Stimulated activated CD4-positive, alpha-beta T cell treated with anti-CD3 and anti-CD28 coated beads, TNF-alpha, amount 100 ng/mL, for 48 hours (primary cell): ENCODE measurements at regions not wholly inside any gene's neighbourhood (a gene's known extent, or its start where the extent isn't known, plus 50 kb on each side); places are given as distances from the start of the nearest gene placed in this dataset.

ENCODE experiments used
- DNase-seq, 3 donors: peaks; one replicate each; pipeline ENCODE4 v3.0.0-alpha.2; 2020; ENCODE audit warnings: low read depth in 3 of 3

DNA sequence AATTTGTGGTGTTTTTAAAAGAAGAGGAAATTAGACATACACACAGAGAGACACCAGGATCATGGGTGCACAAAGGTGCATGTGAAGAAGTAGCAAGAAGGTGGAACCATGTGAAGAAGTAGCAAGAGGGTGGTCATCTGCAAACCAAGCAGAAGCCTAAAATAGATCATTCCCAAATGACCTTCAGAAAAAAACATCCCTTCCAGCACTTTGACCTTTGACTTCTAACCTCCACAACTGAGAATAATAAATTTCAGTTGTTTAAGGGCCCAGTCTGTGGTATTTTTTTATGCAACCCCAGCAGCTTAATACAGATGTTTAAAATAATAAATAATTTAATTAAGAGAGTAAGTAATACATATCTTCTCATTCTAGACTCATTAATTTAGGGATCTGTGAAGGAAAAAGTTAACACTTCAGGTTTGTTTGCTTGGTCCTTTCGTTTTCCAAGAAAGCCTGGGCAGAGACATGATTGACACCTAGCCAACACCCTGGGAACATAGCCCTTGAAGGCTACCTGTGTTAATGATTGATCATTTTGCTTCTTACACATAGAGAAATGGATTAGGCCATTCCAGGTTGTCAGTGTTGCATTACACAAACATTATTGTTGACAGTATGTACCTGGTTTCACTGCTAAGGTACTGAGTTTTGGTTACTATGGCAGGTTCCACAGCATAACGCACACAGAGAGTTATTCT, 1331.2 kb upstream of the GBE1 start:
- no peak for DNase-seq

DNA sequence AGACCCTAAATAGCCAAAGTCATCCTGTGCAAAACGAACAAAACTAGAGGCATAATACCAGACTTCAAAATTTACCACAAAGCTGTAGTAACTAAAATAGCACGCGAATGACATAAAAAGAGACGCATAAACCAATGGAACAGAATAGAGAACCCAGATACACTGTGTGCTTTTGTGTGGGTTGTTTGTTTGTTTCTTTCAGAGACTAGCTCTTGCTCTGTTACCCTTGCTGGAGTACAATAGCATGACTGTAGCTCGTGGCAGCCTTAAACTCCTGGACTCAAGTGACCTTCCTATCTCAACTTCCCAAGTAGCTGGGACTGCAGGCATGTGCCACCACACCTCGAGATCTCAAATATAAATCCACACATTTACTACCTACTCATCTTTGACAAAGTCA, 1314.6 kb upstream of the GBE1 start:
- no peak for DNase-seq

DNA sequence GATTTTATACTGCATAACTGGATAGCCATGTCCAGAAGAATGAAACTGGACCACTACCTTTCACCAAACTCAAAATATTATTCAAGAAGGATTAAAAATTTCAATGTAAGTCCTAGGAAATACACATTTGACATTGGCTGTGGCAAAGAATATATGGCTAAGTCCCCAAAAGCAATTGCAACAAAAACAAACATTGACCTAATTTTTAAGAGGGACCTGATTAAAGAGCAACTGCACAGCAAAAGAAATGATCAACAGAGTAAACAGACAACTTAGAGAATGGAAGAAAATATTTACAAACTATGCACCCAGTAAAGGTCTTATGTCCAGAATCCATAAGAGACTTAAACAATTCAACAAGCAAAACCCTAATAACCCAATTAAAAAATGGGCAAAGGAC, 1313.0 kb upstream of the GBE1 start:
- no peak for DNase-seq

DNA sequence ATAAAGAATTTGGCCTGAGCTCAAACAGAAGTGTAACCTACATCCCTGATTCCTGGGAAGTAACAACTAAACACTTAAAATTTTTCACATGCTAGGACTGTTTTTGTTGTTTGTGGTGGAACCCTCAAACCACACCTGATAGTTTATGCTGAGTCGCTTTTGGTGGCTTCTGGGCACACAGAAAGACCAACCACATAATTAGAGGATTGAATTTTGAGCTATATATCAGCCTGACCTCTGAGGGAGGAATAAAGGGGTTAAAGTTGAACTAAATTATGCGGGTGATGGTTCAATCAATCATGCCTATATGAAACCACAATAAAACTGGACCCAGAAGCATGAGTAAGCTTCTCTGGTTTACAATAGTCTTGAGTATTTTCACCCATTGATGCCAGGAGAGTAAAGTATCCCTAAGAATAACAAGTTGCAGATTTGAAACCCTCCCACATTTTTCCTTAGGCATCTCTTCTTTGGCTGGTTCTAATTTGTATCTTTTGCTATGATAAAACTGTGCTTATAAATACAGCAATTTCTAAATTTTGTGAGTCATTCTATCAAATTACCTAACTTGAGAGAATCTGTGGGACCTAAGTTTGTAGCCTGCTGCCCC, 1304.5 kb upstream of the GBE1 start:
- no peak for DNase-seq

DNA sequence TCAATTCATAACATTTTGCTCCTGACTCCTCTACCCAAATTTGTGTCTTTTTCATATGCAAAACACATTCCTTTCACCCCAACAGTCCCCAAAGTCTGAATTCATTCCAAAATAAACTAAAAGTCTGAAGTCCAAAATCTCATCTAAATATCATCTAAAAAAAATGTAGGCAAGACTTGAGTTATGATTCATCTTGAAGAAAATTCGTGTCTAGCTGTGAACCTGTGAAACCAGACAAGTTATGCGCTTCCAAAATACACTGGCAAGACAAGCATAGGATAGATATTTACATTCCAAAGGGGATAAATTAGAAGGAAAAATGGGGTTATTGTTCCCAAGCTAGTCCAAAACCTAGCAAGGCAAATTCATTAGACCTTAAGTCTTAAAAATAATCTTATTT, 1302.0 kb upstream of the GBE1 start:
- DNase-seq: no peak

DNA sequence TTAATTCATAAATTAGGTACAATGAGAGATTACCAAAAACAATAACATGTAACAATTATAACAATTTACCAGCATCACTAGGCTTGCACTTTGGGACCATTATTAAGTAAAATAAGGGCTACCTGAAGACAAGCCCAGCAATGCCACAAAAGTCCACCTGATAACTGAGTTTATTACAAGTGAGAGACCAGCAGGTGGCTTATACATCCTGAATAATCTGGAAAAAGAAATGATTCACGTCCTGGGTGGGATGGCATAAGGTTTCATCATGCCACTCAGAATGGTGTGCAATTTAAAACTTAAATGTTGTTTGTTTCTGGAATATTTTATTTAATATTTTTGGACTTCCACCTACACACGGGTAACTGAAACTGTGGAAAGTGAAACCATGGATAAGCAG, 1287.1 kb upstream of the GBE1 start:
- no peak for DNase-seq

DNA sequence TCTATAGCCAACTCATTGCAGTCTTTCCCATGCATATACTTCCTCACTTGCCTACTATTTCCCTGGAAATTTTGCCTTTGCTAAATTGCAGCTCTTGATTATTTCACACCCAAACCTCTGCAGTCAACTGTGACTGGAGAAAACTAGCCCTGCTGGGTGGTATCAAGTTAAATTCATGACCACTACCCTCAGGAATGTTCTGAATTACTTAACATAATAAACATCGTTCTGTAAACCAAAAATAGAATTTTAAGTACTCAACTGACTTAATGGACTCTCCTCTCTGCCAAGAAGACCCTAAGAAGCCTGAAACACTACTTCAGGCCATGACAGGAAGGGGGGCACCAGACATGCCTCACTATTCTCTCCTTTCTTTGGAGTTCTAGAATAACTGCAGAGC, 1278.0 kb upstream of the GBE1 start:
- no peak for DNase-seq

DNA sequence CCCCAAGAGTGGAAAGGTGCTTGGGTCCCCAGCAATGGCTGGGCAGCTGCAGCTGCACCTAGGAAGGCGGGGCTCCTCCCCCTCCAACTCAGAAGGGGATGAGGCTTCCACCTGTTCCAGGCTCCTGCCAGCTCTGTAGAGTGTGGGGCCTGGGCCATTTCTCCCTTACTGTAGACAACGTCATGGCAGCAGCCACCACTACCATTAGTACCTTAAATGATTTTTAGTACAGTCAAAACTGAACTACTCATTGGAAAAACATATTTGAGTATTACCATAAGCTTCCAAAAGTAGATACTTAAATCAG, 1274.2 kb upstream of the GBE1 start:
- no peak for DNase-seq

DNA sequence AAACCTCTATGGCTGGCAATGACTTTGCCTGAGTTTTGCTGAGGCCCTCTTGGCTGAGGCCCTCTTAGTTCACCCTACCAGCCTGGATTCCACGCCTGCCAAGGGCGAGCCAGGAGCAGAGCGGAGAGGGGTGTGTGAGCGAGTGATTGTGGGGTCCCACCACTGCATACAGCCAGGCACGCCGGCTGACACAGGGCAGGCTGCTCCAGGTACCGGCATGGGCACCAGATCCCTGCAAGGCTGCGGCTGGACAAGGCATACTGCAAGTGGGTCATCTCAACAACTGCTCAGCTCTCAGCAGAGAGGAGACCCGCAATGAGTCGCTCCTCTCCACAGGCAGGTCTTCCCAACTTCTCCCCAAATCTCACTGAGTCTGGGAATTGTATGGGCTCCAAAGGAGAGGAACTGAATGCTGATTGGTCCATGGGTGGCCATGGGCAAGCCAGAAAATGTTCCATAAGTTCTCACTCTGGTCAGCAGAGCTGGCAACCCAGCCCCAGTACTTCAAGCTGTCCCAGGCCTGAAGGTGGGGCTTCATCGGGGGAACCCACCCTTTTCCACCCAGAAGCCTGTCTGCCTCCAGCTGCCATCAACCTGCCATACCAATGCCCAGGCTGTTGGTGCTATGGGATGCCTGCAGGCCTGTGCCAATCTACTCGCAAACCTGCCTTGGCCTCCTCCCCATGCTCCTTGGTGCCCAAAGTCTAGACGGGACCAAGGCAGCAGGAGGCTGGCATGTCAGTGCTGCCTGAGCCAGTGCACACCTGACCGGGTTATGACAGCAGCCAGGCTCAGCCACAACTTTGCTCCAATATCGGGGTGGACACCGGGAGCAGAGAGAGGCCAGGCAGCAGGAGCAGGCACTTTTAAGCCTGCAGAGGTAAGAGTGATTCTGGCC, 1273.6 kb upstream of the GBE1 start:
- no peak for DNase-seq

DNA sequence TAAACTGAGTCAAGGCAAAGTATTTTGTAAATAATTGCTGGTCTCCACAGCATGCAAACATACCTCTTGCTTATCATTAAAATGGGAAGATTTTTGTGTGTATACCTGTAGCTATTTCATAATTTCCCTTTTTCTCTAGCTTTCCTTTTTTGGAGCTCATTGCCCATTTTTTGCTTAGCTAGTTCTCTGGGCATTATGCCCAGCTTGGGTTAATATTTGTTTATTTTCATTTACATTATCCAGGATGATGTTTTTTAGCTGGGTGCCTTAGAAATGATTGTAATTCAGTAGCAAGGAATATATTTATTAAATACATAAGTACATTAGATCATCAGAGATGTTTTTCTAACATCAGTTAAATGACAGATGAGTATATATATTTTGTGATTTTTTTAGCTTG, 1271.7 kb upstream of the GBE1 start:
- DNase-seq: no peak

DNA sequence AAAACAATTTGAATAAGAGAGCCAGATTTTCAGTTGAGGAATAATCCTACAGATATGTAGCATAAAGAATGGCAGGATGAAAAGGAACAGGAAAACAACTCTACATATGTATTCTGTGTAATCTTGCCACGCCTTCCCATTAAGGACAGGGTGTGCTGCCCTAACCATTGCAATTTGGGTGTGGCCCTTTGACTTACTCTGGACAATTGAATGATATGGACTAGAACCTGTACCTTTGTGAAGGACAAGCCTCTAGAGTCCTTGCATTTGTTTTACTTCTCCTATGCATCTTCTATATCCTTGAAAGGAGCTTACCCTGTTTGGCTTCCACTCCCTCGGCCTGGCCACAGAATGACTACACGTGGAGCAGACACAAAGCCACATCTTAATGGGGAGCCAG, 1261.6 kb upstream of the GBE1 start:
- no peak for DNase-seq

DNA sequence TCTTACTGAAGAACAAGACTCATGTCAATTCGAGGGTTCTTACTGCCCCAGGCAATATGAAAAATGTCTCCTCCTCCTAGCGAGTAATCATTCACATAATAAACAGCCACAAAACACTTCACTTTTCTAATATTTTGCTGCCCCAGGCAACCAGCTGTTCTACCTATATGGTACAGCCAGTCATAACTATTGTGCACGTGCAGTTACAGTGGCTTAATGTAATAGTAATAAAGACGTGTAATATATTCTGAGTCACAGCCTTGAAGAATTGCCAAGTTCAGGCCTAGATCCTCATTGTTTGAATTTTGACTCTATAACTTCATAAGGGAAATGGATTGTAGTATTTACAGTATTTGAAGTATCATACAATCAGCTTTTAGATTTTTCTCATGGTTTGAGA, 1250.0 kb upstream of the GBE1 start:
- no peak for DNase-seq

DNA sequence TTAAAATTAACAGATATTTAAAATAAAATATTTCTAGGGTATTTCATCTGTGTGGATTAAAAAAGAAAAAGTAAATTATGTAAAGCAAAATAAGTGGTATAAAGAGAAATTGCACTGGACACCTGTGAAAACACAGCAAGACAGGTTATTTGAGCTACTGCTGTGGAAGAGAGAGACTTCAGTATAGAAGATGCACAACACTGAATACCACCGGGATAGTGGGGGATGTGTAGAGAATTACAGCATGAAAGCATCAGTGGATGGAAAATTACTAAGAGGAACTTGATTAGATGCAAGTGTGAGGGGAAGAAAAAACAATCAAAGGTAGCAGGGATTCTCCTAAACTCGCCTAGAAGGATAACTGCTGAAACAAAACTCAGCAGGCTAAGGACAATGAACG, 1242.5 kb upstream of the GBE1 start:
- no peak for DNase-seq

DNA sequence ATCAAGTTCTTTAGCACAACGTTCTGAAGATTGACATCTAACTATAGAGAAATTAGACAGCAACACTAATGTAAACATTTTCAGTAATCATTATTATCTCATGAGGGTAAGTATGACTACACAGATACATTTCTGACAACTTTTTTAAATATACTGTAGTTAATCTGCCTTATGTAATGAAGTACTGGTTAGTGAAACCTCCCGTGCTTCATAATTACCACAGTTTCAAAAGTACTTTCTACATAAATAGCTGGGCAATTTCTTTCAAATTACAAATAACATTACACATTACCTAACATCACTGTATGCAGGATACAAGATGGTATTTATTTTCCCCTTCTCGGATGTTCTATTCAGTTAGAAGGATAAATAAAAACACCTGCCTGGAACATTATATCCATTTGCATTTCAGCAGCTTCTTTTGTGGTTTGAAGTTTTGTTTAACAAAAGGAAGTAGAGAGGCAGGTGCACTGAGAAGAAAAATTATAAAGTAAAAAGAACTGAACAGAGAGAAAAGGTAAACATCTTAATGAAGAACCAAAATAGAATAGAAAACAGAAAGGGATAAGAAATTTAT, 1241.5 kb upstream of the GBE1 start:
- DNase-seq: no peak

DNA sequence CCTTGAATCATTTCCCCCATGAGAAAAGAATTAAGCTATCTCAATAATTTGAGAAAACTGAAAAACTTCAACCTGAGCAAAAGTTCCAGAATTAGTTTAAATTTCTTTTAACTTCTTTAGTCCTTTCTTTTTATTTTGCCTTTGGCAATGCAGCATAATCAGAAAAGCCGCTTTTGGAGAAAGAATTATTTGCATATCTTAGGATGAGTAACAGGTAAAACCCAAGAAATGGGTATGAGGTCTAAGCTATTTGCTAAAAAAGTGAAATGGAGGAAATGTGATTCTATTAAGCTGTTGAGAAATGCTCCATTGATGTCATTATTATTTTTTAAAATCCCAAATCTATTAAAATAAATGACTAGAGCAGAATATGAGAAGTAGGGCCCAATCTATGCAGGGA, 1238.3 kb upstream of the GBE1 start:
- no peak for DNase-seq

DNA sequence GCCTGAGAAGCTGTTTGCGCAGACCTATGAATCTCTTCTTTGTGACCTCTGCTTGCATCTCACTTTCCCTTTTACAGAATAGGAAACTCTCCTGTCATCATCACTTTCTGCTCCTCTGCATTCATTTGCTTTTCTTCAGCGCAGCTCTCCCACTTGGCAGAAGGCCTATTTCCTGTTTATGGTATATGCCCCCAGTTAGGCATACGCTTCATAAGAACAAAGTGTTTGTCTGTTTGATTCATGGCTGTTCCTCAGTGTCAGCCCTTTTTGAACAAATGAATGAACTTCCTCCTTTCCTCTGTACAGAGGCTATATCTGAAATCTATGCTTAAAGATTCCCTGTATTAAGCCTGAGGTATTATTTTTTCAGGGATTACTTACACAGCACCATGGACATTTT, 1216.9 kb upstream of the GBE1 start:
- DNase-seq: no peak

DNA sequence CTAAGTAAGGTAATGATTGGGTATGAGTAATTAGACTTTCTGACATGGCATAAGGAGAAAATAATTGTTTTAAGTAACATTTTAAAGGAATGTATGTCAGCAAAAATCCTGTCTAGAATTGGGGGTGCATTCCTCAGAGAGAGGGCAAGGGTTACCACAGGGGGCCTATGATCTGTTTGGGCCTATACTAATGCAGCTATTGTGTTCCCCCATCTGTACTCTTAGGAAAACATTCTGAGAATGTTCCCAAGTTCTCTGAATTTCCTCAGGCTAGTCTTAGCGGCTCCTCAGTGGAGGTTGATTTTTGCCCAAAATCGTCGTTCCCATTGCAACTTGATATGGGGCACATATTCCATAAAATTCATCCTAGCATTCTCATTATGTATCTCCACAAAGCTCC, 1216.4 kb upstream of the GBE1 start:
- DNase-seq: no peak

DNA sequence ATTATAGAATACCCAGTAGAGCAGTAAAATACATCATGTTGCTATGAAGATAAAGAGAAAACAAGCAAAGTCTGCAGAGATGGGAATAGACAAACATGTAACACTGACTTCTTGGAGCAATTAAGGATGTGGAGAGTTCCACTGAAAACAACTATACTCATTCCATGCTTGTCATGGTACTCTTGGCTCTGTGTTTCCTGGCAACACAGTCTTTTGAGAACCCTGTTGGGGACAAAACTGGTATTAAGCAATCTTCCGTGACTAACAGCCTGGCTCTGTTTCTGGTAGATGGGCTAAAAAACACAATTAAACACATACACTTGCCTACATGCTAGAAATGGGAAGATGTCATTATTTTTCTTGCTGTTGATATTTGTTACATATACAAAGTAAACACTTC, 1212.3 kb upstream of the GBE1 start:
- DNase-seq: no peak

DNA sequence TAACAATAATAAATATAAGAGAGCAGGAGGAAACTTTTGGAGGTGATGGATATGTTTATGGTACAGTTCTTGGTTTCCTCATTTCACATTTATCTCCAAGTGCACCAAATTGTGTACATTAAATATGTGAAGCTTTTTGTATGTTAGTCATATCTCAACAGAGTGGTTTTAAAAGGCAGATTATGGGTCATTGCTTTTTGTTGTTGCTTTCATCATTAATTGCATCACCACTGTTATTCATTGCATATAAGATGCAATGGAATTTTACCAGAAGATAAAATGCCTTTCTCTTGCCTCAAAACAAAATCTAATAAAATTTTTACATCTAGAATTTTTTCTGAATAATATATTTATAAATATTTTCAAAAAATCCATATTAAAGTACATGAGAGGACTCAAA, 1198.9 kb upstream of the GBE1 start:
- DNase-seq: no peak

DNA sequence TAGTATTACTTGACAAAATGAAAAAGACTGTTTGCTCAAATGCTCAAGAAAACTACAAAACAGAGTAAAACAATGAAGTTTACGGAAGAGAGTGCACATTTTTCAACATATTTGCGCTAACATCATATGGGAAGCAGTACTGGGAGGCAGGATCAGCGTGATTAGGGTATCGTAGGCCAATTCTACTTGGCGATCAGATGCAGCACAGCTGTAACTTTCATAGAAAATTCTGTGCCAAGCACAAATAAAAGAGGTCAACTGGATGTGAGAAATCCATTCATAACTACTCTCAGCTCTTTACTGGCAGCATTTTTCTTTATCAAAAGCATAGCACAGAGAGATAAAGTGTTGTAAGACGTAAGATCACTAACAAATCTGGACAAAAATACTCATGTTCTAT, 1196.3 kb upstream of the GBE1 start:
- DNase-seq: no peak

DNA sequence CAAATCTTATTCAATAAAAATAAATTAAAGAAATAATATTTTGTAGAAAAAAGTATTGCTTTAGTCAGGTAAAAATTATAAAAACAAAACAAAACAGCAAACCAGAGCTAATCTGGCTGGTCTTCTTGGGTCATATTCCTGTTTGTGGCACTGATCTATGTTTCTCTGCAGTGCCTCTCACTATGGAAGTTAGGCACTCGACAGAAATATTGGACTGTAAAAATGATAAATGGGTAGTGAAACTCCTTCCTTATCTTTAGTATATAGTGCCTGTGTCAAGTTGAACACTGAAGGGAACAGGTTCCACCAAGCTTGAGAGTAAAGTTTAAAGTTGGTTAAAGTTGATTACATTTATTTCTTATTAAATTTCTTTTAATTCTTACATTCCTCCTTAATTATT, 1195.6 kb upstream of the GBE1 start:
- no peak for DNase-seq

DNA sequence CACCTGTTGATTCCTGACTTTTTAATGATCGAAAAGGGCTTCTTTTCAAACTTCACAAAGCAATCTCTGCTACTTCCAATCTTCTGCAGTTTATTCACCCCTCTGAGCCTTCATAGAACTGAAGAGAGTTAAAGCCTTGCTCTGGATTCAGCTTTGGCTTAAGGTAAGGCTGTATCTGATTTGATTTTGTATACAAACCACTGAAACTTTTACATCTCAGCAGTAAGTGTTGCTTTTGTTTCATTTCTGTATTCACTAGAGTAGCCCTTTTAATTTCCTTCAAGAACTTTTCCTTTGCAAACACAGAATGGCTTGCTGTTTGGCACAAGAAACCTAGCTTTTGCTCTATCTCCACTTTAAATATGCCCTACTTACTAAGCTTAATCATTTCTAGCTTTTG, 1193.0 kb upstream of the GBE1 start:
- no peak for DNase-seq

DNA sequence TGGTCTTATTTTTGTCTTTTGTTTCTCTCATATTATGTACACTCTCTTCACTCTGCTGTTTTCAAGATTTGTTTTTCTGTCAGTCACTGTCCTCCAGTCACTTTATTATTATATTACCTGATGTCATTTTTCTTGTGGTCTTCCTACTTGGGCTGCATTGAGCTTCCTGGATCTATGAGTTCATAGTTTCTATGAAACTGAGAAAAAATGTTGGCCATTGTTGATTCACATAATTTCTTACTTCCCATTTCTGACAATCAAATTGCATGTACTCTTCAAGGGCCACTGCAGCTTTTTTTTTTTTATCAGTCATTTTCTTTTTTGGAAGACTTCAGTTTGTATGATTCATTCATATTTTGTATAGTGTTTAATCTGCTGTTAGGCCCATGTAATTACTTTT, 1180.6 kb upstream of the GBE1 start:
- DNase-seq: no peak
